Retinal pigment epithelial cell (primary cell): ENCODE measurements at regions not wholly inside any gene's neighbourhood (a gene's known extent, or its start where the extent isn't known, plus 50 kb on each side); places are given as distances from the start of the nearest gene placed in this dataset.
A peak's percentile ranks its signal among the peaks of the same experiment; 100 is the strongest.

Experiments used
- DNase-seq: peaks from one replicate; pipeline ENCODE4 v3.0.0-alpha.2; 2010; ENCODE audit warnings: low read depth
- H3K4me3 ChIP-seq: 2 replicates; pipeline ENCODE4 v1.5.1; 2011; ENCODE audit warnings: mild to moderate bottlenecking, low read length, control low read depth, moderate library complexity
- CTCF ChIP-seq: conservative IDR thresholded peaks from 2 replicates; pipeline ENCODE4 v1.5.1; 2011; ENCODE audit warnings: low read depth, low read length, control low read depth, inconsistent platforms

DNA sequence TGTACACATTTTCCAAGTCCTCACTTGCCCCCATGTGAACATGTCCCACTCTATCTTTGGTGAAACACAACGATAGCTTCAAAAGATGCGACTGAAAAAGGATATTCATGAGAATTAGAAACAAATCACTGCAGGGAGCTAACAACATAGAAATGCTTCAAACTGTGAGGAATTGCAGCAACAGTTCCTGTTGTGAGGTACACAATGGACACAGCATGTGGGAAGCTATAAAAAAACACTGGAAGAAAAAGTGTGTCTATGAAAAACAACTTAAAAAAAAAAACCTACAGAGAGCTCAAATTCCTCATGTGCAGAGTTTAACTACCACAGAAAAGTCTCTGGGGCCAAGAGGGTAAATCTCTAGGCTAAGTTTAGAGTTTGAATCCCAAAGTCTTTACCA lies 51.6 kb upstream of the BLTP1 start:
- H3K4me3 ChIP-seq = no peak overlapping the region
- TF ChIP-seq CTCF = no peak
- DNase-seq = no peak

DNA sequence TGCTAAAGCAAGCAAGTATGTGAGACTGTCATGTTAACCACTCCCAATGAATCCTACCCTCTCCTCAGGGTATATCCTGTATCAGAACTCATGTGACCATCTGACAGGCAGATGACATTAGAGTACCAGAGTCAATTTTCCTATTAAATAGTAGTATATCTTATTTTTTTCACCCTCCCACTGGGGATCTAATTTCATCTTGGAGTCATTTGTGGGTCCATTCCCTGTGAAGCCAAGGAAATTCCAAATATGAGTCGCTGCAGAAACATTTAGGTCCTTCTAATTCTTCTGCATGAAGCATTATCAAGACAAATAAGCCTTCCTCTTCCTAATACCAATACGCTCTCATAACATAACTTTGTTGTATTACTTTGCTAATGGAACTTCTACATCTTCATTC lies 52.2 kb upstream of the BLTP1 start:
- TF ChIP-seq CTCF = no peak
- DNase-seq = peak; percentile 40

GRCh38 chr4:122091836-122092405 lies 60.2 kb upstream of the BLTP1 start:
- no peak for DNase-seq
- H3K4me3 ChIP-seq = no peak overlapping the region
- no peak for TF ChIP-seq CTCF

More for the DNA sequence above, 52.2 kb upstream of the BLTP1 start:
- H3K4me3 ChIP-seq = no peak overlapping the region

DNA sequence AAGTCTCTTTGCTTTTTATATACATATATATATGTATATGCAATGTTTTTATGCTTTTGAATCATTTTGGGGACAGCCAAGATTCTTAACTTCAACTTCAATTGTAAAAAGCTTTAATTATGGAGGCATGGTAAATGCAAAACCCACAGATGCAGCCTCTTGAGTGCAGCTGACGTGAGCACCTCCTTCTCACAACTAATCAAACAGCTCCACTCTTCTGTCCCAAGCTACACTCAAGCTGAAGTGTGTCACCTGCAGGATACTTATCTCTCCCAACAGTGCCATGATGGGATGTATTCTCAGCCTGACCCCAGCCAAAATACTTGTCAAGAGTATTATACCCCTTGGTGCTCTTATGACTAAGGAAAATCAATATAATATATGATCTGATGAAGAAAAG lies 60.7 kb upstream of the BLTP1 start:
- DNase-seq = no peak
- no peak for TF ChIP-seq CTCF
- no peak overlapping the region for H3K4me3 ChIP-seq

DNA sequence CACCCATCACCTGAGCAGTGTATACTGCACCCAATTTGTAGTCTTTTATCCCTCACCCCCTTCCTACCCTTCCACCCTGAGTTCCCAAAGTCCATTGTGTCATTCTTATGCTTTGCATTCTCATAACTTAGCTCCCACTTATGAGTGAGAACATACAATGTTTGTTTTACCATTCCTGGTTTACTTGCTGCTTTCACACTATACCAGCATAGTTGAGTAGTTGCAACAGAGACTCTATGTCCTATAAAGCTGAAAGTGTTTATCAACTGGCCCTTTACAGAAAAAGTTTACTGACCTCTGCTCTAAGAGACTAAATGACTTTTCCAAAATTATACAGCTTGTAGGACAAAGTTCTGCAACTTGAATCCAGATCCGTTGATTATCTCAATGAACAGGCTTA lies 61.1 kb upstream of the BLTP1 start:
- no peak overlapping the region for H3K4me3 ChIP-seq
- DNase-seq = no peak
- TF ChIP-seq CTCF = no peak

- H3K4me3 ChIP-seq = no peak overlapping the region
- no peak for DNase-seq
- TF ChIP-seq CTCF = no peak
Observed at GRCh38 chr4:122086338-122087065, 65.6 kb upstream of the BLTP1 start.

DNA sequence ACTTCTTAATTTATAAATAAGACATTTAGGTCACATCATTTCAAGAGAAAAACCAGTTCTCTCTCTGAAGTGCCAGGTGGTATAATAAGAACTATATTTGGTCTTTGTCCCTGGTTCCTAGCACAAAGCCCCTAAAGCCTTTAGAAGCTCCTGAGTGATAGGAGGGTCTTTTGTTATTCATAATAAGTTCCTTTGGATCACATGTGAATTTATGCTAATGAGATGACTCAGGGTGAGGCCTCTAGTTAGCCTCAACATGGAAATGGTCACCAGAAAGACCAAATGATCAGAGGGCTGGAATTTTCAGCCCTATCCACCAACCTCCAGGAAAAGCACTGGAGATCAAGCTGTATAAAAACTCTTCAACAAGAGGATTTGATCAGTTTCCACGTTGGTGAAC lies 68.1 kb upstream of the BLTP1 start:
- TF ChIP-seq CTCF = no peak
- no peak overlapping the region for H3K4me3 ChIP-seq
- no peak for DNase-seq
